ENCODE measurements at regions not wholly inside any gene's neighbourhood (a gene's known extent, or its start where the extent isn't known, plus 50 kb on each side); places are given as distances from the start of the nearest gene placed in this dataset.

GRCh38 chr3:104537323-104537722, 829.4 kb upstream of the ALCAM start:
- peak; percentile 88 for TF ChIP-seq ISL1 (CRISPR knock-in tag; IDR thresholded peaks at IDR 0.05)
- TF ChIP-seq ARNTL (CRISPR knock-in tag; IDR thresholded peaks at IDR 0.05; ENCODE audit: borderline replicate concordance, low read depth), result no peak
- no peak for TF ChIP-seq GLIS3 (CRISPR knock-in tag; IDR thresholded peaks at IDR 0.05)
- peak; percentile 45 for ATAC-seq

GRCh38 chr3:104546301-104546700, 820.4 kb upstream of the ALCAM start:
- no peak for TF ChIP-seq CREB5 (CRISPR knock-in tag; IDR thresholded peaks at IDR 0.05; ENCODE audit: low read depth)
- no peak for TF ChIP-seq ISL1 (CRISPR knock-in tag; IDR thresholded peaks at IDR 0.05)
- TF ChIP-seq TCF4 (CRISPR knock-in tag; IDR thresholded peaks at IDR 0.05; ENCODE audit: borderline replicate concordance), result peak; percentile 72; the same call in 1 of the 2 replicates
- no peak for ATAC-seq

- no peak for ATAC-seq
- TF ChIP-seq CSDC2 (CRISPR knock-in tag; IDR thresholded peaks at IDR 0.05), result no peak
- TF ChIP-seq CREB5 (CRISPR knock-in tag; IDR thresholded peaks at IDR 0.05; ENCODE audit: low read depth), result no peak
These were observed 819.7 kb upstream of the ALCAM start for GRCh38 chr3:104547031-104547430.

GRCh38 chr3:104548401-104548800, 818.3 kb upstream of the ALCAM start:
- ATAC-seq, result no peak
- no peak for TF ChIP-seq ISL1 (CRISPR knock-in tag; IDR thresholded peaks at IDR 0.05)
- TF ChIP-seq ARNTL (CRISPR knock-in tag; IDR thresholded peaks at IDR 0.05; ENCODE audit: borderline replicate concordance, low read depth), result no peak
- no peak for TF ChIP-seq CREB5 (CRISPR knock-in tag; IDR thresholded peaks at IDR 0.05; ENCODE audit: low read depth)
- no peak for TF ChIP-seq OSR1 (CRISPR knock-in tag; IDR thresholded peaks at IDR 0.05)
- no peak for TF ChIP-seq GLIS3 (CRISPR knock-in tag; IDR thresholded peaks at IDR 0.05)
- no peak for TF ChIP-seq ESRRG (CRISPR knock-in tag; IDR thresholded peaks at IDR 0.05)
- no peak for TF ChIP-seq POU6F1 (CRISPR knock-in tag; IDR thresholded peaks at IDR 0.05; ENCODE audit: borderline replicate concordance, low read depth)
- no peak for TF ChIP-seq PATZ1 (CRISPR knock-in tag; IDR thresholded peaks at IDR 0.05; ENCODE audit: borderline replicate concordance)
- no peak for TF ChIP-seq ZNF565 (CRISPR knock-in tag; conservative IDR thresholded peaks at IDR 0.05; ENCODE audit: low read depth)

- peak; percentile 96 for ATAC-seq
- peak; percentile 89 for TF ChIP-seq ZFP3 (CRISPR knock-in tag; IDR thresholded peaks at IDR 0.05)
- peak; percentile 34; the same call in 1 of the 2 replicates for TF ChIP-seq CREB5 (CRISPR knock-in tag; IDR thresholded peaks at IDR 0.05; ENCODE audit: low read depth)
- TF ChIP-seq ZNF565 (CRISPR knock-in tag; conservative IDR thresholded peaks at IDR 0.05; ENCODE audit: low read depth), result no peak
- no peak for TF ChIP-seq CSDC2 (CRISPR knock-in tag; IDR thresholded peaks at IDR 0.05)
- TF ChIP-seq CSRNP3 (CRISPR knock-in tag; IDR thresholded peaks at IDR 0.05), result peak; percentile 32; the same call in 1 of the 2 replicates
- TF ChIP-seq ISL1 (CRISPR knock-in tag; IDR thresholded peaks at IDR 0.05), result peak; percentile 95
These were observed 817.5 kb upstream of the ALCAM start for GRCh38 chr3:104549099-104549714.
